Keratinocyte (primary cell): ENCODE measurements at regions not wholly inside any gene's neighbourhood (a gene's known extent, or its start where the extent isn't known, plus 50 kb on each side); places are given as distances from the start of the nearest gene placed in this dataset.
A peak's percentile ranks its signal among the peaks of the same experiment; 100 is the strongest.

Experiments
- DNase-seq: peaks from one replicate; pipeline ENCODE4 v3.0.0-alpha.2; 2011; ENCODE audit warnings: low read depth, missing footprints, low spot score
- FAIRE-seq: peaks from 2 replicates; lab custom pipeline; 2011; peaks lifted over from hg19 to GRCh38; lab: Jason Lieb, UNC
- H2AFZ ChIP-seq: 2 replicates; pipeline ENCODE4 v1.6.0; 2012; ENCODE audit warnings: low read length, control low read depth, inconsistent platforms; ENCODE audit not compliant: control insufficient read depth
- H3K27ac ChIP-seq: 2 replicates; pipeline ENCODE4 v1.5.1; 2011; ENCODE audit warnings: low read length; ENCODE audit not compliant: control insufficient read depth, insufficient read depth
- H3K27me3 ChIP-seq: 3 replicates; pipeline ENCODE4 v1.6.0; 2011; ENCODE audit warnings: low read length; ENCODE audit not compliant: control insufficient read depth, insufficient read depth; ENCODE audit errors: extremely low read depth
- H3K36me3 ChIP-seq, 2 experiments: 2 replicates in 1 of 2; 3 replicates in 1 of 2; pipeline ENCODE4 v1.5.1; 2011; ENCODE audit warnings: low read length in 2 of 2, mild to moderate bottlenecking in 1 of 2; ENCODE audit not compliant: control insufficient read depth in 2 of 2, insufficient read depth in 2 of 2; ENCODE audit errors: extremely low read depth in 1 of 2
- H3K4me1 ChIP-seq: 3 replicates; pipeline ENCODE4 v1.5.1; 2011; ENCODE audit warnings: low read length; ENCODE audit not compliant: control insufficient read depth, insufficient read depth; ENCODE audit errors: extremely low read depth
- H3K4me2 ChIP-seq: 3 replicates; pipeline ENCODE4 v1.6.0; 2011; ENCODE audit warnings: low read depth, low read length; ENCODE audit not compliant: control insufficient read depth, insufficient read depth; ENCODE audit errors: extremely low read depth
- H3K4me3 ChIP-seq, 3 experiments: fragments of 200-600 bp in 1 of 3; sonication (generic) in 1 of 3; 2 replicates in 2 of 3; 3 replicates in 1 of 3; pipeline ENCODE4 v1.5.1; 2011 to 2016; ENCODE audit warnings: low read length in 3 of 3, mild to moderate bottlenecking in 3 of 3, control low read depth in 2 of 3, inconsistent platforms in 1 of 3, low read depth in 1 of 3, mixed read lengths in 1 of 3, mixed run types in 1 of 3, moderate library complexity in 1 of 3; ENCODE audit not compliant: control insufficient read depth in 2 of 3, insufficient read depth in 2 of 3; ENCODE audit errors: extremely low read depth in 1 of 3
- H3K79me2 ChIP-seq: 2 replicates; pipeline ENCODE4 v1.6.0; 2012; ENCODE audit warnings: low read length; ENCODE audit not compliant: control insufficient read depth, insufficient read depth
- H3K9ac ChIP-seq: 3 replicates; pipeline ENCODE4 v1.6.0; 2011; ENCODE audit warnings: low read length; ENCODE audit not compliant: control insufficient read depth, insufficient read depth; ENCODE audit errors: extremely low read depth
- H3K9me1 ChIP-seq: 3 replicates; pipeline ENCODE4 v1.6.0; 2011; ENCODE audit warnings: low read length; ENCODE audit not compliant: control insufficient read depth, insufficient read depth; ENCODE audit errors: extremely low read depth
- H3K9me3 ChIP-seq: 2 replicates; pipeline ENCODE4 v1.5.1; 2012; ENCODE audit warnings: low read depth, low read length; ENCODE audit not compliant: control insufficient read depth
- H4K20me1 ChIP-seq: 3 replicates; pipeline ENCODE4 v1.6.0; 2011; ENCODE audit warnings: low read length; ENCODE audit not compliant: control insufficient read depth, insufficient read depth; ENCODE audit errors: extremely low read depth
- CTCF ChIP-seq, 3 experiments: IDR thresholded peaks in 1 of 3; conservative IDR thresholded peaks in 1 of 3; optimal IDR thresholded peaks in 1 of 3; 2 replicates in 2 of 3; 3 replicates in 1 of 3; pipeline versions ENCODE3 to v1.5.1; 2011; ENCODE audit warnings: low read length in 3 of 3, mild to moderate bottlenecking in 3 of 3, moderate library complexity in 2 of 3, control low read depth in 1 of 3, inconsistent platforms in 1 of 3; ENCODE audit not compliant: insufficient read depth in 2 of 3; ENCODE audit errors: extremely low read depth in 1 of 3
- EZH2 ChIP-seq: IDR thresholded peaks from one replicate; pipeline ENCODE4 v1.6.1; 2012; ENCODE audit warnings: inconsistent platforms, mild to moderate bottlenecking, low read length, moderate library complexity
- dilution Hi-C: fragments of 300-500 bp; cut with MboI; formaldehyde crosslinking; loops from one replicate; pipeline ENCODE4 v1.7.0; 2020; ENCODE audit warnings: low sequenced_read_pairs; ENCODE audit not compliant: extremely low pct_ligation_motif_present

- dilution Hi-C loops = no loop called here
- no peak for TF ChIP-seq EZH2
- no peak for TF ChIP-seq CTCF (optimal IDR thresholded peaks at IDR 0.05 in 1 of 3, IDR thresholded peaks at IDR 0.05 in 1 of 3, conservative IDR thresholded peaks at IDR 0.05 in 1 of 3; ENCODE audit: extremely low read depth in 1 of 3, insufficient read depth in 2 of 3, low read length in 3 of 3)
- peak; percentile 75 for FAIRE-seq
Observed at GRCh38 chr16:66189951-66190350, 176.5 kb upstream of the CDH5 start.

GRCh38 chr16:66188917-66189725 lies 177.4 kb upstream of the CDH5 start:
- Histone ChIP-seq H3K4me3 (no peak overlapping the region), H3K9ac (no peak overlapping the region), H3K9me1 (no peaks in the 10 kb centered on the region), H3K27me3 (no peaks in the 10 kb centered on the region), H3K36me3 (no peaks in the 10 kb centered on the region), H3K4me2 (no peak overlapping the region), H3K4me1 (peaks cover 14% of the 10 kb centered on the region), H3K9me3 (no peaks in the 10 kb centered on the region), H3K27ac (no peak overlapping the region), H3K79me2 (no peaks in the 10 kb centered on the region), H4K20me1 (no peaks in the 10 kb centered on the region), H2AFZ (no peak overlapping the region)
- TF ChIP-seq CTCF (optimal IDR thresholded peaks at IDR 0.05 in 1 of 3, IDR thresholded peaks at IDR 0.05 in 1 of 3, conservative IDR thresholded peaks at IDR 0.05 in 1 of 3; ENCODE audit: extremely low read depth in 1 of 3, insufficient read depth in 2 of 3, low read length in 3 of 3) (no peak), EZH2 (no peak)
- DNase-seq (no peak), FAIRE-seq (no peak)
- dilution Hi-C loops = no loop called here

More at GRCh38 chr16:66189951-66190350, 176.5 kb upstream of the CDH5 start:
- Histone ChIP-seq H3K9me3 (no peaks in the 10 kb centered on the region), H3K4me1 (peaks cover 14% of the 10 kb centered on the region), H3K27ac (no peak overlapping the region), H3K4me2 (peak overlapping the region; percentile 6), H3K79me2 (no peaks in the 10 kb centered on the region), H3K27me3 (no peaks in the 10 kb centered on the region), H3K4me3 (no peak overlapping the region), H4K20me1 (no peaks in the 10 kb centered on the region), H3K9ac (no peak overlapping the region), H3K36me3 (no peaks in the 10 kb centered on the region), H3K9me1 (no peaks in the 10 kb centered on the region), H2AFZ (no peak overlapping the region)
- peak; percentile 33 for DNase-seq
